H1 (cell line): ENCODE measurements at regions not wholly inside any gene's neighbourhood (a gene's known extent, or its start where the extent isn't known, plus 50 kb on each side); places are given as distances from the start of the nearest gene placed in this dataset.

Experiments used
- CTCF ChIA-PET: fragments of 300-600 bp; sonication (Branson Sonifier 250); formaldehyde crosslinking; loops from one replicate; lab custom pipeline; 2021; ENCODE audit not compliant: partially characterized antibody; lab: Charles Lee
- POLR2A ChIA-PET: fragments of 300-600 bp; sonication (Branson Sonifier 250); formaldehyde crosslinking; loops from one replicate; lab custom pipeline; 2021; ENCODE audit warnings: inconsistent platforms; ENCODE audit not compliant: partially characterized antibody; lab: Charles Lee
- DNase-seq, 2 experiments: peaks; one replicate each; pipeline versions ENCODE4 v3.0.0 to v3.0.0-alpha.2; 2010 to 2022; ENCODE audit warnings: low spot score in 2 of 2, low read depth in 1 of 2, mixed read lengths in 1 of 2
- FAIRE-seq: peaks from 2 replicates; lab custom pipeline; 2011; peaks lifted over from hg19 to GRCh38; lab: Jason Lieb, UNC
- H2AFZ ChIP-seq: 2 replicates; pipeline ENCODE4 v1.8.1; 2012; ENCODE audit warnings: low read length, inconsistent platforms
- H2AK5ac ChIP-seq: 2 replicates; pipeline ENCODE4 v1.6.1; 2013; ENCODE audit warnings: low read depth, low read length
- H2BK120ac ChIP-seq: replicated peaks from 2 replicates; pipeline ENCODE3; 2013; ENCODE audit warnings: low read depth, low read length, inconsistent platforms
- H2BK12ac ChIP-seq: 2 replicates; pipeline ENCODE4 v1.6.1; 2013; ENCODE audit warnings: low read depth, low read length
- H2BK15ac ChIP-seq: 2 replicates; pipeline ENCODE4 v1.6.1; 2013; ENCODE audit warnings: low read length
- H2BK20ac ChIP-seq: 2 replicates; pipeline ENCODE4 v1.6.1; 2013; ENCODE audit warnings: low read length
- H2BK5ac ChIP-seq: 2 replicates; pipeline ENCODE4 v1.6.1; 2013; ENCODE audit warnings: low read depth, low read length
- H3K14ac ChIP-seq: 2 replicates; pipeline ENCODE4 v1.6.1; 2013; ENCODE audit warnings: inconsistent platforms; ENCODE audit not compliant: insufficient read length
- H3K18ac ChIP-seq: 2 replicates; pipeline ENCODE4 v1.6.1; 2013; ENCODE audit warnings: low read length; ENCODE audit errors: extremely low read depth
- H3K23ac ChIP-seq: 2 replicates; pipeline ENCODE4 v1.6.1; 2013; ENCODE audit warnings: inconsistent platforms; ENCODE audit not compliant: insufficient read length
- H3K23me2 ChIP-seq: 2 replicates; pipeline ENCODE4 v1.6.1; 2013; ENCODE audit warnings: low read depth, low read length
- H3K27ac ChIP-seq: 2 replicates; pipeline ENCODE4 v1.6.1; 2011; ENCODE audit warnings: low read depth, low read length, inconsistent platforms
- H3K27me3 ChIP-seq, 4 experiments: replicated peaks in 1 of 4; 1 replicate in 1 of 4; 2 replicates in 3 of 4; pipeline versions ENCODE4 v1.6.1 to v1.8.1; 2011 to 2013; ENCODE audit warnings: low read length in 3 of 4, mild to moderate bottlenecking in 3 of 4, inconsistent platforms in 2 of 4, mixed read lengths in 2 of 4, moderate library complexity in 1 of 4; ENCODE audit not compliant: control insufficient read depth in 3 of 4, insufficient read depth in 3 of 4; ENCODE audit errors: extremely low read depth in 1 of 4
- H3K36me3 ChIP-seq, 4 experiments: 2 replicates each; pipeline versions ENCODE4 v1.6.1 to v1.8.1; 2011 to 2013; ENCODE audit warnings: mild to moderate bottlenecking in 4 of 4, low read length in 3 of 4, moderate library complexity in 2 of 4, control low read depth in 1 of 4, inconsistent platforms in 1 of 4; ENCODE audit not compliant: insufficient read depth in 4 of 4, control insufficient read depth in 2 of 4
- H3K4ac ChIP-seq: replicated peaks from 2 replicates; pipeline ENCODE3; 2013; ENCODE audit warnings: low read length, low read depth, mixed read lengths, inconsistent platforms; ENCODE audit not compliant: insufficient read length
- H3K4me1 ChIP-seq, 4 experiments: replicated peaks in 1 of 4; 1 replicate in 1 of 4; 2 replicates in 3 of 4; pipeline versions ENCODE4 v1.6.1 to v1.8.1; 2011 to 2013; ENCODE audit warnings: low read length in 3 of 4, inconsistent platforms in 2 of 4, mixed read lengths in 1 of 4; ENCODE audit not compliant: insufficient read depth in 4 of 4, control insufficient read depth in 3 of 4
- H3K4me2 ChIP-seq, 2 experiments: 2 replicates each; pipeline versions ENCODE4 v1.6.1 to v1.8.1; 2011 to 2013; ENCODE audit warnings: low read depth in 2 of 2, low read length in 2 of 2, control low read depth in 1 of 2, inconsistent platforms in 1 of 2, mild to moderate bottlenecking in 1 of 2; ENCODE audit not compliant: insufficient read depth in 1 of 2
- H3K4me3 ChIP-seq, 4 experiments: fragments of 200-600, 300-600 bp in 1 of 4; sonication (generic), shearing (Covaris generic), sonication (Bioruptor Twin) in 1 of 4; 2 replicates each; pipeline versions ENCODE4 v1.5.1 to v1.8.1; 2011 to 2016; ENCODE audit warnings: low read length in 4 of 4, low read depth in 3 of 4, control low read depth in 2 of 4, inconsistent platforms in 2 of 4, mild to moderate bottlenecking in 2 of 4, mixed read lengths in 1 of 4, moderate library complexity in 1 of 4; ENCODE audit not compliant: insufficient read depth in 2 of 4; ENCODE audit errors: extremely low read depth in 1 of 4
- H3K56ac ChIP-seq: replicated peaks from 2 replicates; pipeline ENCODE3; 2013; ENCODE audit warnings: low read depth, mild to moderate bottlenecking, mixed read lengths, low read length, inconsistent platforms; ENCODE audit not compliant: insufficient read length
- H3K79me1 ChIP-seq: 2 replicates; pipeline ENCODE4 v1.6.1; 2013; ENCODE audit warnings: low read depth, low read length, control low read depth
- H3K79me2 ChIP-seq, 2 experiments: 2 replicates each; pipeline versions ENCODE4 v1.6.1 to v1.8.1; 2012 to 2013; ENCODE audit warnings: low read length in 2 of 2, mild to moderate bottlenecking in 2 of 2, inconsistent platforms in 1 of 2; ENCODE audit not compliant: insufficient read depth in 2 of 2, control insufficient read depth in 1 of 2
- H3K9ac ChIP-seq, 4 experiments: replicated peaks in 1 of 4; 1 replicate in 1 of 4; 2 replicates in 3 of 4; pipeline versions ENCODE4 v1.6.1 to v1.8.1; 2011 to 2013; ENCODE audit warnings: low read depth in 3 of 4, low read length in 3 of 4, control low read depth in 2 of 4, mild to moderate bottlenecking in 2 of 4, moderate library complexity in 2 of 4, inconsistent platforms in 1 of 4; ENCODE audit errors: extremely low read depth in 1 of 4
- H3K9me3 ChIP-seq, 2 experiments: 2 replicates each; pipeline versions ENCODE4 v1.6.1 to v1.8.1; 2012 to 2013; ENCODE audit warnings: mild to moderate bottlenecking in 2 of 2, moderate library complexity in 2 of 2, control low read depth in 1 of 2, inconsistent platforms in 1 of 2, low read depth in 1 of 2, low read length in 1 of 2, mixed read lengths in 1 of 2; ENCODE audit not compliant: insufficient read depth in 2 of 2
- H4K20me1 ChIP-seq, 2 experiments: replicated peaks in 1 of 2; 2 replicates each; pipeline versions ENCODE3 to v1.8.1; 2011 to 2013; ENCODE audit warnings: inconsistent platforms in 2 of 2, low read length in 2 of 2, mild to moderate bottlenecking in 1 of 2; ENCODE audit not compliant: insufficient read depth in 2 of 2, control insufficient read depth in 1 of 2
- H4K5ac ChIP-seq: 2 replicates; pipeline ENCODE4 v1.6.1; 2013; ENCODE audit warnings: low read length, low read depth, mixed read lengths, inconsistent platforms; ENCODE audit not compliant: insufficient read length
- H4K8ac ChIP-seq: 2 replicates; pipeline ENCODE4 v1.8.0; 2013; ENCODE audit warnings: mild to moderate bottlenecking, moderate library complexity, low read length, inconsistent platforms; ENCODE audit not compliant: insufficient read depth; ENCODE audit errors: extremely low read depth
- H4K91ac ChIP-seq: replicated peaks from 2 replicates; pipeline ENCODE3; 2013; ENCODE audit warnings: low read length, mixed read lengths, inconsistent platforms; ENCODE audit not compliant: insufficient read length
- CHD2 ChIP-seq: IDR thresholded peaks from 2 replicates; pipeline ENCODE4 v1.6.1; 2012; ENCODE audit warnings: low read length, improper control_type of control experiment
- MAFK ChIP-seq: IDR thresholded peaks from 2 replicates; pipeline ENCODE4 v1.6.1; 2012; ENCODE audit warnings: low read depth, mild to moderate bottlenecking, improper control_type of control experiment, low read length
- TCF12 ChIP-seq: IDR thresholded peaks from 2 replicates; pipeline ENCODE4 v1.6.1; 2011; ENCODE audit warnings: low read depth, mild to moderate bottlenecking, low read length
- WGBS, 2 experiments: shearing (Covaris generic) in 1 of 2; methylation state at CpG; one replicate each; pipeline versions ENCODE4 v1.1.6 to v1.1.7; 2013 to 2015; ENCODE audit warnings: low lambda C conversion rate in 2 of 2, mixed read lengths in 2 of 2, inconsistent platforms in 1 of 2, low coverage in 1 of 2, missing lambda C conversion rate in 1 of 2; ENCODE audit not compliant: insufficient replicate concordance in 2 of 2, insufficient coverage in 1 of 2, insufficient read length in 1 of 2; ENCODE audit errors: extremely low coverage in 1 of 2, missing lambda C conversion rate in 1 of 2; 5-methylcytosine and 5-hydroxymethylcytosine counted together

- Histone ChIP-seq H2BK15ac (no peak overlapping the region), H3K4ac (no peak overlapping the region), H3K9ac (no peak overlapping the region), H3K9me3 (0 out of 4 replicates have a peak, but pooled peaks cover 0 to 2% of the 10 kb centered on the region in 2 experiments), H3K23me2 (0 out of 2 replicates have a peak, but pooled peaks cover 2% of the 10 kb centered on the region), H4K5ac (no peak overlapping the region), H2BK20ac (no peak overlapping the region), H2AFZ (no peak overlapping the region), H4K8ac (no peak overlapping the region), H3K14ac (no peak overlapping the region), H4K20me1 (no peaks in the 10 kb centered on the region), H3K4me2 (no peak overlapping the region), H3K27ac (no peak overlapping the region), H3K56ac (no peak overlapping the region), H3K23ac (no peak overlapping the region), H2AK5ac (no peak overlapping the region), H2BK120ac (no peak overlapping the region), H3K4me1 (peaks cover 1 to 3% (median 2%) of the 10 kb centered on the region in 4 experiments; a peak in 4 of 7 replicates), H3K18ac (no peak overlapping the region), H3K27me3 (no peaks in the 10 kb centered on the region), H2BK5ac (no peak overlapping the region), H2BK12ac (no peak overlapping the region), H3K79me2 (no peaks in the 10 kb centered on the region), H3K4me3 (no peak overlapping the region), H3K79me1 (no peaks in the 10 kb centered on the region), H3K36me3 (no peaks in the 10 kb centered on the region), H4K91ac (no peak overlapping the region)
- ChIA-PET POLR2A (no interaction called here), CTCF (interaction anchor here (0.6 kb wide), 1 partner anchor 612 kb away, joined by 3 read pairs; no protein-coding TSS in a partner anchor)
- DNase-seq, result no peak
- FAIRE-seq, result no peak
- WGBS, 2 experiments, result 87% methylated on average over 1 of the region's 1 CpG; no CpG with 5 or more reads in 1 of the 2 experiments
- TF ChIP-seq CHD2 (no peak), MAFK (no peak), TCF12 (no peak)
Measured at GRCh38 chr13:73876323-73876722, 257.9 kb downstream of the KLF12 start.
